Activated CD8-positive, alpha-beta memory T cell treated with anti-CD3 and anti-CD28 coated beads for 36 hours (primary cell): ENCODE measurements at regions not wholly inside any gene's neighbourhood (a gene's known extent, or its start where the extent isn't known, plus 50 kb on each side); places are given as distances from the start of the nearest gene placed in this dataset.
"Not testable (repeated sequence)": the region's sequence is repeated elsewhere in the genome, so short reads cannot be mapped to it uniquely, and the experiment has no call there.

ENCODE experiments used
- CTCF ChIA-PET: fragments of 350-600 bp; sonication (Branson Sonifier 250); formaldehyde crosslinking; loops from one replicate; lab custom pipeline; 2021; ENCODE audit warnings: antibody characterized with exemption; lab: Charles Lee
- POLR2A ChIA-PET: fragments of 350-600 bp; sonication (Branson Sonifier 250); formaldehyde crosslinking; loops from one replicate; lab custom pipeline; 2021; ENCODE audit warnings: antibody characterized with exemption; lab: Charles Lee

- CTCF ChIA-PET, result no interaction called here
- POLR2A ChIA-PET, result no interaction called here
Observed at GRCh38 chr7:113784956-113785355, 133.9 kb downstream of the PPP1R3A start.

GRCh38 chr7:113784316-113784715 is 134.5 kb downstream of the PPP1R3A start:
- POLR2A ChIA-PET, result no interaction called here
- CTCF ChIA-PET, result no interaction called here

- CTCF ChIA-PET, result no interaction called here
- POLR2A ChIA-PET, result no interaction called here
Observed at GRCh38 chr7:113783403-113783802, 135.4 kb downstream of the PPP1R3A start.

- CTCF ChIA-PET, result no interaction called here
- POLR2A ChIA-PET, result no interaction called here
Observed at GRCh38 chr7:113775804-113776203, 143.0 kb downstream of the PPP1R3A start.

GRCh38 chr7:113775401-113775800 is 143.4 kb downstream of the PPP1R3A start:
- CTCF ChIA-PET, result no interaction called here

GRCh38 chr7:113774182-113774807 is 144.5 kb downstream of the PPP1R3A start:
- POLR2A ChIA-PET, result no interaction called here
- CTCF ChIA-PET, result no interaction called here

More at GRCh38 chr7:113775401-113775800, 143.4 kb downstream of the PPP1R3A start:
- POLR2A ChIA-PET, result no interaction called here

- POLR2A ChIA-PET, result no interaction called here
- CTCF ChIA-PET, result no interaction called here
Observed at GRCh38 chr7:113770146-113770738, 148.6 kb downstream of the PPP1R3A start.

GRCh38 chr7:113768387-113768786 is 150.4 kb downstream of the PPP1R3A start:
- CTCF ChIA-PET, result no interaction called here
- POLR2A ChIA-PET, result no interaction called here

GRCh38 chr7:113764401-113765035 is 154.3 kb downstream of the PPP1R3A start:
- ChIA-PET CTCF (no interaction called here), POLR2A (no interaction called here)

- ChIA-PET POLR2A (no interaction called here), CTCF (no interaction called here)
Observed at GRCh38 chr7:113763226-113763625, 155.6 kb downstream of the PPP1R3A start.

- ChIA-PET POLR2A (no interaction called here), CTCF (no interaction called here)
Observed at GRCh38 chr7:113756250-113756649, 162.6 kb downstream of the PPP1R3A start.

- POLR2A ChIA-PET, result no interaction called here
- CTCF ChIA-PET, result no interaction called here
Observed at GRCh38 chr7:113752689-113753088, 166.1 kb downstream of the PPP1R3A start.

- CTCF ChIA-PET, result no interaction called here
- POLR2A ChIA-PET, result no interaction called here
Observed at GRCh38 chr7:113752289-113752688, 166.5 kb downstream of the PPP1R3A start.

GRCh38 chr7:113751547-113751946 is 167.3 kb downstream of the PPP1R3A start:
- POLR2A ChIA-PET, result no interaction called here
- CTCF ChIA-PET, result no interaction called here

GRCh38 chr7:113748385-113748784 is 170.4 kb downstream of the PPP1R3A start:
- CTCF ChIA-PET, POLR2A ChIA-PET: not testable (repeated sequence)

GRCh38 chr7:113742946-113743431 is 175.8 kb downstream of the PPP1R3A start:
- POLR2A ChIA-PET, CTCF ChIA-PET: not testable (repeated sequence)

GRCh38 chr7:113742377-113742776 is 176.4 kb downstream of the PPP1R3A start:
- ChIA-PET POLR2A (no interaction called here), CTCF (no interaction called here)

- CTCF ChIA-PET, result no interaction called here
Observed at GRCh38 chr7:113731571-113731970, 187.2 kb downstream of the PPP1R3A start.

GRCh38 chr7:113730309-113730955 is 188.4 kb downstream of the PPP1R3A start:
- CTCF ChIA-PET, result no interaction called here
- POLR2A ChIA-PET, result interaction anchor here (0.5 kb wide), 1 partner anchor 959 kb away, joined by 3 read pairs; no protein-coding TSS in a partner anchor

More at GRCh38 chr7:113731571-113731970, 187.2 kb downstream of the PPP1R3A start:
- POLR2A ChIA-PET, result no interaction called here

GRCh38 chr7:113727486-113727885 is 191.3 kb downstream of the PPP1R3A start:
- POLR2A ChIA-PET, result no interaction called here
- CTCF ChIA-PET, result no interaction called here
